K562 (cell line): ENCODE measurements at regions not wholly inside any gene's neighbourhood (a gene's known extent, or its start where the extent isn't known, plus 50 kb on each side); places are given as distances from the start of the nearest gene placed in this dataset.

ENCODE experiments used
- ATAC-seq: fragments of 200-7000 bp; cut with Tn5 transposase; 3 replicates; pipeline ENCODE4 v1.9.1; 2020; ENCODE audit warnings: moderate library complexity
- BruUV-seq: library from RNA; stranded (reverse); fragments of 400-500 nt; replicated peaks from 2 replicates; lab custom pipeline; 2021; lab: Mats Ljungman, UMichigan
- CTCF ChIA-PET: fragments of 300-600 bp; formaldehyde crosslinking; extraction: SDS; loops from one replicate; lab custom pipeline; 2021; ENCODE audit warnings: low intra/inter-chr PET ratio; lab: Yijun Ruan, JAX
- POLR2A ChIA-PET: fragments of 300-600, 350-650 bp; sonication (Branson Sonifier 250); formaldehyde crosslinking; extraction: SDS; loops from one replicate; lab custom pipeline; 2021; ENCODE audit warnings: antibody characterized with exemption, inconsistent platforms; lab: Yijun Ruan, JAX
- DNase-seq, 4 experiments: peaks; one replicate each; pipeline versions ENCODE4 v3.0.0 to v3.0.0-alpha.2; 2011 to 2018; ENCODE audit warnings: low spot score in 3 of 4, mixed read lengths in 3 of 4; ENCODE audit errors: extremely low read depth in 1 of 4
- FAIRE-seq: peaks from 2 replicates; lab custom pipeline; 2011; peaks lifted over from hg19 to GRCh38; lab: Jason Lieb, UNC
- H2AFZ ChIP-seq: 2 replicates; pipeline ENCODE4 v1.6.0; 2011; ENCODE audit warnings: low read depth, low read length, control low read depth, inconsistent platforms
- H3K27ac ChIP-seq: fragments of 200-600 bp; 3 replicates; pipeline ENCODE4 v1.8.0; 2011; ENCODE audit warnings: low read depth, mild to moderate bottlenecking, control low read depth, inconsistent platforms, low read length, moderate library complexity, mixed read lengths; ENCODE audit errors: extremely low read depth
- H3K27me3 ChIP-seq, 2 experiments: fragments of 300-600 bp in 1 of 2; 2 replicates in 1 of 2; 3 replicates in 1 of 2; pipeline versions ENCODE4 v1.6.0 to v1.8.0; 2011; ENCODE audit warnings: inconsistent platforms in 2 of 2, low read length in 2 of 2, mild to moderate bottlenecking in 1 of 2, mixed read lengths in 1 of 2, moderate library complexity in 1 of 2; ENCODE audit not compliant: control insufficient read depth in 2 of 2, insufficient read depth in 2 of 2
- H3K36me3 ChIP-seq: fragments of 300-600 bp; 3 replicates; pipeline ENCODE4 v1.8.0; 2011; ENCODE audit warnings: mild to moderate bottlenecking, low read length, inconsistent platforms; ENCODE audit not compliant: control insufficient read depth, insufficient read depth
- H3K4me1 ChIP-seq, 2 experiments: fragments of 200-600 bp in 1 of 2; replicated peaks in 1 of 2; 2 replicates in 1 of 2; 3 replicates in 1 of 2; pipeline versions ENCODE4 v1.5.1 to v1.8.0; 2011; ENCODE audit warnings: inconsistent platforms in 2 of 2, low read length in 2 of 2, mild to moderate bottlenecking in 1 of 2, mixed read lengths in 1 of 2, moderate library complexity in 1 of 2; ENCODE audit not compliant: control insufficient read depth in 2 of 2, insufficient read depth in 2 of 2
- H3K4me2 ChIP-seq: 2 replicates; pipeline ENCODE4 v1.6.1; 2011; ENCODE audit warnings: low read length, control low read depth, inconsistent platforms, mixed read lengths; ENCODE audit not compliant: insufficient read depth
- H3K4me3 ChIP-seq: fragments of 200-600 bp; sonication (generic), shearing (Covaris generic); 2 replicates; pipeline ENCODE4 v1.5.1; 2016; ENCODE audit warnings: control low read depth, inconsistent platforms
- H3K79me2 ChIP-seq: fragments of 200-600 bp; 3 replicates; pipeline ENCODE4 v1.8.0; 2011; ENCODE audit warnings: low read length, inconsistent platforms; ENCODE audit not compliant: control insufficient read depth, insufficient read depth
- H3K9ac ChIP-seq, 2 experiments: 2 replicates each; pipeline versions ENCODE4 v1.6.0 to v1.6.1; 2011; ENCODE audit warnings: low read depth in 2 of 2, low read length in 2 of 2, control low read depth in 1 of 2, inconsistent platforms in 1 of 2, mild to moderate bottlenecking in 1 of 2, mixed read lengths in 1 of 2; ENCODE audit not compliant: insufficient read depth in 1 of 2
- H3K9me1 ChIP-seq: one replicate; pipeline ENCODE4 v1.6.0; 2011; ENCODE audit warnings: inconsistent platforms, mild to moderate bottlenecking, low read length, moderate library complexity; ENCODE audit not compliant: control insufficient read depth, insufficient read depth
- H3K9me3 ChIP-seq: replicated peaks from 2 replicates; pipeline ENCODE4 v1.5.1; 2011; ENCODE audit warnings: low read depth, low read length, inconsistent platforms; ENCODE audit not compliant: control insufficient read depth, insufficient read depth
- H4K20me1 ChIP-seq: replicated peaks from 2 replicates; pipeline ENCODE4 v1.6.1; 2011; ENCODE audit warnings: low read length, inconsistent platforms, mixed read lengths; ENCODE audit not compliant: control insufficient read depth, insufficient read depth
- BCL6 ChIP-seq: fragments of 250-450 bp; sonication (Bioruptor Pico); IDR thresholded peaks from 2 replicates; pipeline ENCODE4 v1.4.0; 2020
- ESRRA ChIP-seq: fragments of 450-650 bp; IDR thresholded peaks from 2 replicates; pipeline ENCODE4 v1.6.1; 2014; ENCODE audit warnings: low read depth, mild to moderate bottlenecking, moderate library complexity, borderline replicate concordance
- FOXJ2 ChIP-seq: fragments of 200-800 bp; sonication (Bioruptor generic); IDR thresholded peaks from 2 replicates; pipeline ENCODE4 v1.6.1; 2016; ENCODE audit warnings: missing genetic modification characterization, missing compliant biosample characterization
- ILF3 ChIP-seq: fragments of 450-650 bp; IDR thresholded peaks from 2 replicates; pipeline ENCODE4 v1.6.1; 2018; ENCODE audit warnings: antibody characterized with exemption, mild to moderate bottlenecking, moderate library complexity, borderline replicate concordance
- POLR2AphosphoS5 ChIP-seq: IDR thresholded peaks from 2 replicates; pipeline ENCODE4 v1.6.1; 2011; ENCODE audit warnings: mild to moderate bottlenecking, low read depth, low read length, moderate library complexity; ENCODE audit not compliant: control insufficient read depth, insufficient read depth
- POLR2H ChIP-seq: IDR thresholded peaks from 2 replicates; pipeline ENCODE4 v1.6.1; 2016; ENCODE audit warnings: missing genetic modification characterization, low read depth, mild to moderate bottlenecking, control low read depth, missing compliant biosample characterization, moderate library complexity
- SRSF1 ChIP-seq: fragments of 200-400 bp; formaldehyde crosslinking; IDR thresholded peaks from 2 replicates; pipeline ENCODE4 v1.6.1; 2017; ENCODE audit warnings: mild to moderate bottlenecking, low read depth, low read length, moderate library complexity
- TCF7L2 ChIP-seq: fragments of 150-350 bp; IDR thresholded peaks from 2 replicates; pipeline ENCODE4 v1.6.1; 2016; ENCODE audit warnings: low read depth, mild to moderate bottlenecking, low read length, moderate library complexity
- TGIF2 ChIP-seq: sonication (generic); formaldehyde crosslinking; IDR thresholded peaks from 2 replicates; pipeline ENCODE4 v1.8.1; 2022; ENCODE audit warnings: mild to moderate bottlenecking, missing genetic modification reagents, moderate library complexity
- ZNF212 ChIP-seq: fragments of 450-650 bp; formaldehyde crosslinking; IDR thresholded peaks from 2 replicates; pipeline ENCODE4 v1.4.0; 2020; ENCODE audit warnings: mild to moderate bottlenecking
- ZNF717 ChIP-seq: fragments of 250-450 bp; sonication (Bioruptor Pico); IDR thresholded peaks from 2 replicates; pipeline ENCODE4 v1.5.0; 2021
- in situ Hi-C: fragments of 300-500 bp; cut with MboI; formaldehyde crosslinking; loops from 4 replicates; pipeline ENCODE4 v1.15.0; 2018; ENCODE audit warnings: inconsistent platforms, mixed read lengths
- intact Hi-C: fragments of 100-400 bp; cut with micrococcal nuclease; formaldehyde crosslinking; loops from 2 replicates; pipeline ENCODE4 v1.14.2; 2022
- TF ChIP-seq, protein P1 (sequence below), 2 experiments: fragments of 450-650 bp in 1 of 2; sonication (generic) in 1 of 2; formaldehyde crosslinking; conservative IDR thresholded peaks; 2 replicates each; pipeline versions ENCODE4 v1.4.0 to v1.8.1; 2020 to 2022; ENCODE audit warnings: mild to moderate bottlenecking in 1 of 2, missing genetic modification reagents in 1 of 2
- TF ChIP-seq, protein P2 (sequence below): fragments of 250-450 bp; sonication (Bioruptor Pico); IDR thresholded peaks from 2 replicates; pipeline ENCODE4 v1.5.0; 2022; ENCODE audit warnings: mild to moderate bottlenecking
- TF ChIP-seq, protein P3 (sequence below): sonication (generic); formaldehyde crosslinking; IDR thresholded peaks from 2 replicates; pipeline ENCODE4 v1.5.0; 2020; ENCODE audit warnings: missing genetic modification reagents
- TF ChIP-seq, protein P4 (sequence below): fragments of 450-650 bp; formaldehyde crosslinking; IDR thresholded peaks from 2 replicates; pipeline ENCODE4 v1.4.0; 2022; ENCODE audit warnings: missing genetic modification characterization
- TF ChIP-seq, protein P5 (sequence below): sonication (generic); formaldehyde crosslinking; IDR thresholded peaks from 2 replicates; pipeline ENCODE4 v1.8.1; 2022; ENCODE audit warnings: missing genetic modification reagents
- TF ChIP-seq, protein P6 (sequence below): fragments of 450-650 bp; IDR thresholded peaks from 2 replicates; pipeline ENCODE4 v1.6.1; 2016; ENCODE audit warnings: missing biosample characterization, missing genetic modification characterization

DNA sequence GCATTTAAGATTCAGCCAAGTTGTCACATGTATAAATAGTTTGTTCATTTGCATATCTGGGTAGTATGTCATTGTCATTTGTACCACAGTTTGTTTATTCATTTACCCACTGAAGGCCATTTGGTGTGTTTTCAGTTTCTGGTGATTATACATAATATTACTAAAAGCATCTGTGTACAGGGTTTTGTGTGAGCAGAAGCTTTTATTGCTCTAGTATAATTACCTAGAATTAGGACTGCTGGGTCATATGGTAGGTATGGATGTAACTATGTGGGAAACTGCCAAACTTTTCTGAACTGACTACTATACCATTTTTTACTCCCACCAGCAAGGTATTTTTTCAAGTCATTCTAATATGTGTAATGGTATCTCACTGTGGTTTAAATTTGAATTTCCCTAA lies 584.0 kb upstream of the GHITM start:
- FAIRE-seq (no peak), DNase-seq (no peak), ATAC-seq (no peak)
- no peak overlapping the region for H3K4me3 ChIP-seq
- no peak overlapping the region for H3K9ac ChIP-seq
- H3K9me3 ChIP-seq = no peaks in the 10 kb centered on the region; the same call in none of the 2 replicates
- no peak overlapping the region for H3K27ac ChIP-seq
- H3K9me1 ChIP-seq = no peaks in the 10 kb centered on the region
- intact Hi-C loops = no loop called here
- no peaks in the 10 kb centered on the region for H4K20me1 ChIP-seq
- BruUV-seq = no TSS peak
- in situ Hi-C loops = no loop called here
- no peaks in the 10 kb centered on the region for H3K27me3 ChIP-seq
- POLR2A ChIA-PET = no interaction called here
- H2AFZ ChIP-seq = no peak overlapping the region
- no peaks in the 10 kb centered on the region for H3K36me3 ChIP-seq
- H3K79me2 ChIP-seq = no peaks in the 10 kb centered on the region
- CTCF ChIA-PET = no interaction called here
- H3K4me1 ChIP-seq = no peaks in the 10 kb centered on the region
- no peak overlapping the region for H3K4me2 ChIP-seq
- TF ChIP-seq POLR2AphosphoS5 = no peak
- TF ChIP-seq BCL6 = no peak
- TF ChIP-seq, protein P1, sequence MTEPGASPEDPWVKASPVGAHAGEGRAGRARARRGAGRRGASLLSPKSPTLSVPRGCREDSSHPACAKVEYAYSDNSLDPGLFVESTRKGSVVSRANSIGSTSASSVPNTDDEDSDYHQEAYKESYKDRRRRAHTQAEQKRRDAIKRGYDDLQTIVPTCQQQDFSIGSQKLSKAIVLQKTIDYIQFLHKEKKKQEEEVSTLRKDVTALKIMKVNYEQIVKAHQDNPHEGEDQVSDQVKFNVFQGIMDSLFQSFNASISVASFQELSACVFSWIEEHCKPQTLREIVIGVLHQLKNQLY (CRISPR knock-in tag; conservative IDR thresholded peaks at IDR 0.05) = no peak
- TF ChIP-seq ESRRA = no peak
- TF ChIP-seq, protein P2, sequence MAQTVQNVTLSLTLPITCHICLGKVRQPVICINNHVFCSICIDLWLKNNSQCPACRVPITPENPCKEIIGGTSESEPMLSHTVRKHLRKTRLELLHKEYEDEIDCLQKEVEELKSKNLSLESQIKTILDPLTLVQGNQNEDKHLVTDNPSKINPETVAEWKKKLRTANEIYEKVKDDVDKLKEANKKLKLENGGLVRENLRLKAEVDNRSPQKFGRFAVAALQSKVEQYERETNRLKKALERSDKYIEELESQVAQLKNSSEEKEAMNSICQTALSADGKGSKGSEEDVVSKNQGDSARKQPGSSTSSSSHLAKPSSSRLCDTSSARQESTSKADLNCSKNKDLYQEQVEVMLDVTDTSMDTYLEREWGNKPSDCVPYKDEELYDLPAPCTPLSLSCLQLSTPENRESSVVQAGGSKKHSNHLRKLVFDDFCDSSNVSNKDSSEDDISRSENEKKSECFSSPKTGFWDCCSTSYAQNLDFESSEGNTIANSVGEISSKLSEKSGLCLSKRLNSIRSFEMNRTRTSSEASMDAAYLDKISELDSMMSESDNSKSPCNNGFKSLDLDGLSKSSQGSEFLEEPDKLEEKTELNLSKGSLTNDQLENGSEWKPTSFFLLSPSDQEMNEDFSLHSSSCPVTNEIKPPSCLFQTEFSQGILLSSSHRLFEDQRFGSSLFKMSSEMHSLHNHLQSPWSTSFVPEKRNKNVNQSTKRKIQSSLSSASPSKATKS (CRISPR knock-in tag) = no peak
- no peak for TF ChIP-seq TCF7L2
- TF ChIP-seq TGIF2 (CRISPR knock-in tag) = no peak
- TF ChIP-seq ILF3 = no peak
- TF ChIP-seq FOXJ2 (tag) = no peak
- no peak for TF ChIP-seq SRSF1
- TF ChIP-seq, protein P3, sequence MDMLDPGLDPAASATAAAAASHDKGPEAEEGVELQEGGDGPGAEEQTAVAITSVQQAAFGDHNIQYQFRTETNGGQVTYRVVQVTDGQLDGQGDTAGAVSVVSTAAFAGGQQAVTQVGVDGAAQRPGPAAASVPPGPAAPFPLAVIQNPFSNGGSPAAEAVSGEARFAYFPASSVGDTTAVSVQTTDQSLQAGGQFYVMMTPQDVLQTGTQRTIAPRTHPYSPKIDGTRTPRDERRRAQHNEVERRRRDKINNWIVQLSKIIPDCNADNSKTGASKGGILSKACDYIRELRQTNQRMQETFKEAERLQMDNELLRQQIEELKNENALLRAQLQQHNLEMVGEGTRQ (CRISPR knock-in tag) = no peak
- TF ChIP-seq, protein P4, sequence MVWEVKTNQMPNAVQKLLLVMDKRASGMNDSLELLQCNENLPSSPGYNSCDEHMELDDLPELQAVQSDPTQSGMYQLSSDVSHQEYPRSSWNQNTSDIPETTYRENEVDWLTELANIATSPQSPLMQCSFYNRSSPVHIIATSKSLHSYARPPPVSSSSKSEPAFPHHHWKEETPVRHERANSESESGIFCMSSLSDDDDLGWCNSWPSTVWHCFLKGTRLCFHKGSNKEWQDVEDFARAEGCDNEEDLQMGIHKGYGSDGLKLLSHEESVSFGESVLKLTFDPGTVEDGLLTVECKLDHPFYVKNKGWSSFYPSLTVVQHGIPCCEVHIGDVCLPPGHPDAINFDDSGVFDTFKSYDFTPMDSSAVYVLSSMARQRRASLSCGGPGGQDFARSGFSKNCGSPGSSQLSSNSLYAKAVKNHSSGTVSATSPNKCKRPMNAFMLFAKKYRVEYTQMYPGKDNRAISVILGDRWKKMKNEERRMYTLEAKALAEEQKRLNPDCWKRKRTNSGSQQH (CRISPR knock-in tag) = no peak
- TF ChIP-seq POLR2H = no peak
- TF ChIP-seq ZNF717 (CRISPR knock-in tag) = no peak
- TF ChIP-seq, protein P5, sequence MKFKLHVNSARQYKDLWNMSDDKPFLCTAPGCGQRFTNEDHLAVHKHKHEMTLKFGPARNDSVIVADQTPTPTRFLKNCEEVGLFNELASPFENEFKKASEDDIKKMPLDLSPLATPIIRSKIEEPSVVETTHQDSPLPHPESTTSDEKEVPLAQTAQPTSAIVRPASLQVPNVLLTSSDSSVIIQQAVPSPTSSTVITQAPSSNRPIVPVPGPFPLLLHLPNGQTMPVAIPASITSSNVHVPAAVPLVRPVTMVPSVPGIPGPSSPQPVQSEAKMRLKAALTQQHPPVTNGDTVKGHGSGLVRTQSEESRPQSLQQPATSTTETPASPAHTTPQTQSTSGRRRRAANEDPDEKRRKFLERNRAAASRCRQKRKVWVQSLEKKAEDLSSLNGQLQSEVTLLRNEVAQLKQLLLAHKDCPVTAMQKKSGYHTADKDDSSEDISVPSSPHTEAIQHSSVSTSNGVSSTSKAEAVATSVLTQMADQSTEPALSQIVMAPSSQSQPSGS (CRISPR knock-in tag) = no peak
- TF ChIP-seq ZNF212 (CRISPR knock-in tag) = no peak
- TF ChIP-seq, protein P6, sequence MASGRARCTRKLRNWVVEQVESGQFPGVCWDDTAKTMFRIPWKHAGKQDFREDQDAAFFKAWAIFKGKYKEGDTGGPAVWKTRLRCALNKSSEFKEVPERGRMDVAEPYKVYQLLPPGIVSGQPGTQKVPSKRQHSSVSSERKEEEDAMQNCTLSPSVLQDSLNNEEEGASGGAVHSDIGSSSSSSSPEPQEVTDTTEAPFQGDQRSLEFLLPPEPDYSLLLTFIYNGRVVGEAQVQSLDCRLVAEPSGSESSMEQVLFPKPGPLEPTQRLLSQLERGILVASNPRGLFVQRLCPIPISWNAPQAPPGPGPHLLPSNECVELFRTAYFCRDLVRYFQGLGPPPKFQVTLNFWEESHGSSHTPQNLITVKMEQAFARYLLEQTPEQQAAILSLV (tag) = no peak
